Gastrocnemius medialis (tissue), 4 donors: ENCODE measurements at regions not wholly inside any gene's neighbourhood (a gene's known extent, or its start where the extent isn't known, plus 50 kb on each side); places are given as distances from the start of the nearest gene placed in this dataset.

ENCODE experiments used
- ATAC-seq, 2 donors: fragments of 150-250 bp; one replicate each; pipeline ENCODE4 v1.9.1; 2016
- DNase-seq, 2 donors: peaks; one replicate each; pipeline ENCODE4 v3.0.0-alpha.2; 2019
- H3K27ac ChIP-seq, 4 donors: fragments of 200-600 bp; sonication (generic); 1 replicate in 1 of 4; 2 replicates in 3 of 4; pipeline ENCODE4 v1.5.1; 2016 to 2018; ENCODE audit warnings: mild to moderate bottlenecking in 2 of 4, moderate library complexity in 1 of 4
- H3K27me3 ChIP-seq, 3 donors: fragments of 200-600 bp; sonication (generic) in 2 of 3; 1 replicate in 1 of 3; 2 replicates in 2 of 3; pipeline versions ENCODE4 v1.5.1 to v1.6.0; 2016 to 2019; ENCODE audit warnings: mild to moderate bottlenecking in 1 of 3, moderate library complexity in 1 of 3
- H3K36me3 ChIP-seq, 2 donors: fragments of 200-600 bp; sonication (generic) in 1 of 2; one replicate each; pipeline ENCODE4 v1.5.1; 2017 to 2018
- H3K4me1 ChIP-seq, 2 donors: fragments of 200-600 bp; sonication (generic) in 1 of 2; one replicate each; pipeline ENCODE4 v1.5.1; 2016 to 2017; ENCODE audit warnings: mild to moderate bottlenecking in 2 of 2
- H3K4me3 ChIP-seq, 4 donors: fragments of 200-600 bp; sonication (generic) in 3 of 4; 1 replicate in 1 of 4; 2 replicates in 3 of 4; pipeline ENCODE4 v1.5.1; 2016 to 2019; ENCODE audit warnings: mild to moderate bottlenecking in 2 of 4
- H3K9me3 ChIP-seq, 3 donors: fragments of 200-600 bp; sonication (generic) in 2 of 3; 1 replicate in 1 of 3; 2 replicates in 2 of 3; pipeline ENCODE4 v1.5.1; 2016 to 2019
- POLR2A ChIP-seq, 2 donors: fragments of 450-650 bp; IDR thresholded peaks; one replicate each; pipeline ENCODE4 v1.6.1; 2017; ENCODE audit warnings: antibody characterized with exemption in 2 of 2, mild to moderate bottlenecking in 2 of 2, moderate library complexity in 2 of 2
- in situ Hi-C, 4 donors: fragments of 200-750 bp; cut with MboI; loops; one replicate each; pipeline versions ENCODE4 v1.15.0 to v1.8.0; 2017; ENCODE audit warnings: low sequenced_read_pairs in 4 of 4
- intact Hi-C: fragments of 100-400 bp; cut with DNase I; formaldehyde crosslinking; loops from one replicate; pipeline ENCODE4 v1.15.1; 2023; ENCODE audit warnings: low total_unique reads
- TF ChIP-seq, protein P1 (sequence below), 5 experiments: fragments of 450-650 bp in 3 of 5; fragments of 200-600 bp in 2 of 5; sonication (generic) in 2 of 5; IDR thresholded peaks in 4 of 5; conservative IDR thresholded peaks in 1 of 5; 1 replicate in 4 of 5; 2 replicates in 1 of 5; pipeline ENCODE4 v1.5.1; 2016 to 2019; ENCODE audit warnings: antibody characterized with exemption in 5 of 5, mild to moderate bottlenecking in 3 of 5, moderate library complexity in 3 of 5

- TF ChIP-seq POLR2A (IDR thresholded peaks at IDR 0.05): no peak
- TF ChIP-seq, protein P1, sequence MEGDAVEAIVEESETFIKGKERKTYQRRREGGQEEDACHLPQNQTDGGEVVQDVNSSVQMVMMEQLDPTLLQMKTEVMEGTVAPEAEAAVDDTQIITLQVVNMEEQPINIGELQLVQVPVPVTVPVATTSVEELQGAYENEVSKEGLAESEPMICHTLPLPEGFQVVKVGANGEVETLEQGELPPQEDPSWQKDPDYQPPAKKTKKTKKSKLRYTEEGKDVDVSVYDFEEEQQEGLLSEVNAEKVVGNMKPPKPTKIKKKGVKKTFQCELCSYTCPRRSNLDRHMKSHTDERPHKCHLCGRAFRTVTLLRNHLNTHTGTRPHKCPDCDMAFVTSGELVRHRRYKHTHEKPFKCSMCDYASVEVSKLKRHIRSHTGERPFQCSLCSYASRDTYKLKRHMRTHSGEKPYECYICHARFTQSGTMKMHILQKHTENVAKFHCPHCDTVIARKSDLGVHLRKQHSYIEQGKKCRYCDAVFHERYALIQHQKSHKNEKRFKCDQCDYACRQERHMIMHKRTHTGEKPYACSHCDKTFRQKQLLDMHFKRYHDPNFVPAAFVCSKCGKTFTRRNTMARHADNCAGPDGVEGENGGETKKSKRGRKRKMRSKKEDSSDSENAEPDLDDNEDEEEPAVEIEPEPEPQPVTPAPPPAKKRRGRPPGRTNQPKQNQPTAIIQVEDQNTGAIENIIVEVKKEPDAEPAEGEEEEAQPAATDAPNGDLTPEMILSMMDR (IDR thresholded peaks at IDR 0.05 in 4 of 5, conservative IDR thresholded peaks at IDR 0.05 in 1 of 5): no peak
- Histone ChIP-seq H3K27ac (no peak overlapping the region), H3K36me3 (no peaks in the 10 kb centered on the region), H3K27me3 (no peaks in the 10 kb centered on the region), H3K9me3 (no peaks in the 10 kb centered on the region), H3K4me3 (no peak overlapping the region), H3K4me1 (no peaks in the 10 kb centered on the region)
- ATAC-seq: no peak
- DNase-seq: no peak
- in situ Hi-C loops (no loop called here), intact Hi-C loops (no loop called here)
These were observed 103.1 kb downstream of the TLE3 start for GRCh38 chr15:69994429-69995205.

- TF ChIP-seq, protein P1 (IDR thresholded peaks at IDR 0.05 in 4 of 5, conservative IDR thresholded peaks at IDR 0.05 in 1 of 5): no peak
- no peak for TF ChIP-seq POLR2A (IDR thresholded peaks at IDR 0.05)
- DNase-seq (no peak), ATAC-seq (no peak)
- H3K36me3 ChIP-seq: no peaks in the 10 kb centered on the region
- H3K27ac ChIP-seq: no peak overlapping the region
- intact Hi-C loops: no loop called here
- in situ Hi-C loops: no loop called here
- H3K27me3 ChIP-seq: no peaks in the 10 kb centered on the region
- H3K9me3 ChIP-seq: no peaks in the 10 kb centered on the region
- no peak overlapping the region for H3K4me3 ChIP-seq
- H3K4me1 ChIP-seq: no peaks in the 10 kb centered on the region
These were observed 101.2 kb downstream of the TLE3 start for GRCh38 chr15:69996321-69997160.

DNA sequence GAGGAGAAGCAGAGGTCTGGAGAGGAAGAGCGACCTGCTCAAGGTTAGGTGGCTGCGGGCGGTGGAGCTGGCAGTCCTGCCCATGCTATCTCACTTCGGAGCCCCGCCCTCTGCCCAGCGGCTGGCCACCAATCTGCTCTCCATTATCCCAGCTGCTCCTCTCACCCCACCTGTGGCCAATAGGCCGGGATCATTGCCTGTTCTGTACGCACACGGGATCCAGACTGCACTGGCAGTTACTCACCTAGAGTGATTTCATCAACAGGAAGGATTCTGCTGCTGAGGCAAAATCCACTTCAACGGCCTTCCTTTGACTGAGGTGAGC lies 100.6 kb downstream of the TLE3 start:
- no peak for DNase-seq
- Histone ChIP-seq H3K27me3 (no peaks in the 10 kb centered on the region), H3K27ac (no peak overlapping the region), H3K4me3 (no peak overlapping the region), H3K4me1 (no peaks in the 10 kb centered on the region), H3K36me3 (no peaks in the 10 kb centered on the region), H3K9me3 (no peaks in the 10 kb centered on the region)
- TF ChIP-seq, protein P1 (IDR thresholded peaks at IDR 0.05 in 4 of 5, conservative IDR thresholded peaks at IDR 0.05 in 1 of 5): no peak
- no peak for TF ChIP-seq POLR2A (IDR thresholded peaks at IDR 0.05)
- in situ Hi-C loops: no loop called here
- intact Hi-C loops: no loop called here
- ATAC-seq: no peak
